ENCODE measurements at regions not wholly inside any gene's neighbourhood (a gene's known extent, or its start where the extent isn't known, plus 50 kb on each side); places are given as distances from the start of the nearest gene placed in this dataset.

DNA sequence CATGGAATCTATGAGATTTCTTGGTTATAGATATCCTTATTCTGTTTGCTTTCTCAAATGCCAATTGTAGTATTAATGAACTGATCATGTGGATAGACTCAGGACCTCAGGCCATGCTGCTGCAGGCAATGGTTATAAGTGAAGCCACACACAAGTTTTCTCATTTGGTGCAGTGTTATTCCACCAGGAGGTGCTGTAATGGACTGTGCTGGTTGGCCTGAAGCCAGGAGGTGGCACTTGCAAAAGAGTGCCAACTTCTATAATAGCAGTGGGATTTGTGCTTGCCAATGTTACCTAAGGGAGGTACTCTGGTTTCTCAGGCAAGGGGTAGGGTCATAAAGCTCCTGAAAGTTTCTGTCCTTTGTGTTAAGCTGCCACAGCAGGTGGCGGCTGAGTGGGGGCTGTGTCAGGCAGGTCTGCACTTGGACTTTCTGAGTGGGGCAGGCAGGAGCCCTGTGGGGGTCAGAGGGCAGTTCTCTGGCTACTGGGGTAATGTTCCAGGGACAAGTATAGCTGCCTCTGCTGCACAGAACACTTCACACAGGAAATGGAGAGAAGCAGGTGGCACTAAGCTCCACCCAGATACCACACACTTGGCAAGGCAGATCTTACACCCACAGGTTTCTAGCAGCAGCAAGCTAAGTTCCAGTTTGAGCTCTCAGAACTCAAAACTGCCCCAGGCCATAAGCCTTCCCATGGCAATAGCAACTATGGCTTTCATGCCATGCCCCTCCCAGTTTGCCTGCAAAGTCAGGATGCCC is 352.6 kb upstream of the CWC22 start:
- Mint-ChIP-seq H3K36me3 (no peaks in the 10 kb centered on the region), H3K9me3 (peaks cover 0 to 7% of the 10 kb centered on the region in 2 donors), H3K27ac (peak overlapping the region; percentile 64 to 80), H3K4me3 (peak overlapping the region; percentile 66), H3K27me3 (ENCODE audit: low read depth in 2 of 2) (no peaks in the 10 kb centered on the region), H3K4me1 (peaks cover 16 to 20% of the 10 kb centered on the region in 2 donors)
- no peaks in the 10 kb centered on the region for H3K9me3 ChIP-seq (ENCODE audit: control insufficient read depth, insufficient read depth, low read length)
- ATAC-seq (peak; percentile 77 to 93 (median 88)), DNase-seq (peak; percentile 17 to 60)
- no peak overlapping the region for H3K4me3 ChIP-seq (ENCODE audit: low read length)
- no peaks in the 10 kb centered on the region for H3K36me3 ChIP-seq (ENCODE audit: control insufficient read depth, insufficient read depth, low read length)
- H3K27ac ChIP-seq (ENCODE audit: low read length), result peak overlapping the region; percentile 19
- no peaks in the 10 kb centered on the region for H3K27me3 ChIP-seq (ENCODE audit: control insufficient read depth, insufficient read depth, low read length)
- peaks cover 22% of the 10 kb centered on the region for H3K4me1 ChIP-seq (ENCODE audit: control insufficient read depth, insufficient read depth, low read length)
- TF ChIP-seq, protein P1, sequence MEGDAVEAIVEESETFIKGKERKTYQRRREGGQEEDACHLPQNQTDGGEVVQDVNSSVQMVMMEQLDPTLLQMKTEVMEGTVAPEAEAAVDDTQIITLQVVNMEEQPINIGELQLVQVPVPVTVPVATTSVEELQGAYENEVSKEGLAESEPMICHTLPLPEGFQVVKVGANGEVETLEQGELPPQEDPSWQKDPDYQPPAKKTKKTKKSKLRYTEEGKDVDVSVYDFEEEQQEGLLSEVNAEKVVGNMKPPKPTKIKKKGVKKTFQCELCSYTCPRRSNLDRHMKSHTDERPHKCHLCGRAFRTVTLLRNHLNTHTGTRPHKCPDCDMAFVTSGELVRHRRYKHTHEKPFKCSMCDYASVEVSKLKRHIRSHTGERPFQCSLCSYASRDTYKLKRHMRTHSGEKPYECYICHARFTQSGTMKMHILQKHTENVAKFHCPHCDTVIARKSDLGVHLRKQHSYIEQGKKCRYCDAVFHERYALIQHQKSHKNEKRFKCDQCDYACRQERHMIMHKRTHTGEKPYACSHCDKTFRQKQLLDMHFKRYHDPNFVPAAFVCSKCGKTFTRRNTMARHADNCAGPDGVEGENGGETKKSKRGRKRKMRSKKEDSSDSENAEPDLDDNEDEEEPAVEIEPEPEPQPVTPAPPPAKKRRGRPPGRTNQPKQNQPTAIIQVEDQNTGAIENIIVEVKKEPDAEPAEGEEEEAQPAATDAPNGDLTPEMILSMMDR (IDR thresholded peaks at IDR 0.05), result no peak
- intact Hi-C loops (cut with micrococcal nuclease), result no loop called here
- WGBS (ENCODE audit: insufficient coverage), result 67% methylated on average over 1 of the region's 1 CpG

DNA sequence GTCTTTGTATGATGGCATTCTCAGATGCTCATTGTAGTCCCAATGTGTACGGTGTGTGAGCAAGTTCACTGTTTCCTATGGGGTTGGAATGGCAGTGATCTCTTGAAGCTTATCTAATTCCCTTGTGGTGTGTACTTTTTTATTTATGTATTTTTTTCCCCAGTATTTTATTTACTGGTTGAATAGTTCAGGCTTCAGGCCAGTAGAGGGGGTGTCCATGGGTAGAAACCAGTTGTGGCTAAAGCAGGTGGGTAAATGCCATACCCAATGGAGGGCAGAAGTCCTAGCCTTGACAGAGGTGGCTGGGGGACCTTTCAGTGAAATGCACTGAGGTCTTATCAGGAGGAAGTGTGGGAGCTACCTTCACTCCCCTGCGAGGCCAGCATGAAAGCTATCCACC is 351.4 kb upstream of the CWC22 start:
- 82% methylated on average over 2 of the region's 2 CpGs for WGBS (ENCODE audit: insufficient coverage)
- no peaks in the 10 kb centered on the region for H3K36me3 Mint-ChIP-seq
- Histone ChIP-seq H3K27ac (ENCODE audit: low read length) (no peak overlapping the region), H3K4me3 (ENCODE audit: low read length) (no peak overlapping the region), H3K36me3 (ENCODE audit: control insufficient read depth, insufficient read depth, low read length) (no peaks in the 10 kb centered on the region), H3K9me3 (ENCODE audit: control insufficient read depth, insufficient read depth, low read length) (no peaks in the 10 kb centered on the region), H3K27me3 (ENCODE audit: control insufficient read depth, insufficient read depth, low read length) (no peaks in the 10 kb centered on the region), H3K4me1 (ENCODE audit: control insufficient read depth, insufficient read depth, low read length) (peaks cover 22% of the 10 kb centered on the region)
- intact Hi-C loops (cut with micrococcal nuclease), result no loop called here
- no peak for DNase-seq
- peaks cover 16 to 20% of the 10 kb centered on the region in 2 donors for H3K4me1 Mint-ChIP-seq
- ATAC-seq, result no peak
- H3K4me3 Mint-ChIP-seq, result no peak overlapping the region
- peaks cover 0 to 7% of the 10 kb centered on the region in 2 donors for H3K9me3 Mint-ChIP-seq
- H3K27ac Mint-ChIP-seq, result no peak overlapping the region
- no peaks in the 10 kb centered on the region for H3K27me3 Mint-ChIP-seq (ENCODE audit: low read depth in 2 of 2)
- TF ChIP-seq, protein P1 (IDR thresholded peaks at IDR 0.05), result no peak

DNA sequence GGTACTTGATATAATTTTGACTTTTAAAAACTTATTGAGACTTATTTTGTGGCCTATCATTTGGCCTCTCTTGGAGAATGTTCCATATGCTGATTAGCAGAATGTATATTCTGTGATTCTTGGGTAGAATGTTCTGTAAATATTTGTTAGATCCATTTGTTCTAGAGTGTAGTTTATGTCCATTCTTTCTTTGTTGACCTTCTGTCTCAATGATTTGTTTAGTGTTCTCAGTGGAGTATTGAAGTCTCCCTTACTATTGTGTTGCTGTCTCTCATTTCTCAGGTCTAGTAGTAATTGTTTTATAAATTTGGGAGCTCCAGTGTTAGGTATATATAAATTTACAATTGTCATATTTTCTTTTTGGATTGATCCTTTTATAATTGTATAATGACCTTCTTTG is 349.6 kb upstream of the CWC22 start:
- Mint-ChIP-seq H3K9me3 (peaks cover 0 to 7% of the 10 kb centered on the region in 2 donors), H3K4me1 (peaks cover 16 to 20% of the 10 kb centered on the region in 2 donors), H3K4me3 (no peak overlapping the region), H3K36me3 (no peaks in the 10 kb centered on the region), H3K27me3 (ENCODE audit: low read depth in 2 of 2) (no peaks in the 10 kb centered on the region), H3K27ac (no peak overlapping the region)
- DNase-seq, result no peak
- Histone ChIP-seq H3K27ac (ENCODE audit: low read length) (no peak overlapping the region), H3K36me3 (ENCODE audit: control insufficient read depth, insufficient read depth, low read length) (no peaks in the 10 kb centered on the region), H3K9me3 (ENCODE audit: control insufficient read depth, insufficient read depth, low read length) (no peaks in the 10 kb centered on the region), H3K4me1 (ENCODE audit: control insufficient read depth, insufficient read depth, low read length) (peaks cover 22% of the 10 kb centered on the region), H3K27me3 (ENCODE audit: control insufficient read depth, insufficient read depth, low read length) (no peaks in the 10 kb centered on the region), H3K4me3 (ENCODE audit: low read length) (no peak overlapping the region)
- no peak for ATAC-seq
- TF ChIP-seq, protein P1 (IDR thresholded peaks at IDR 0.05), result no peak
- intact Hi-C loops (cut with micrococcal nuclease), result no loop called here

DNA sequence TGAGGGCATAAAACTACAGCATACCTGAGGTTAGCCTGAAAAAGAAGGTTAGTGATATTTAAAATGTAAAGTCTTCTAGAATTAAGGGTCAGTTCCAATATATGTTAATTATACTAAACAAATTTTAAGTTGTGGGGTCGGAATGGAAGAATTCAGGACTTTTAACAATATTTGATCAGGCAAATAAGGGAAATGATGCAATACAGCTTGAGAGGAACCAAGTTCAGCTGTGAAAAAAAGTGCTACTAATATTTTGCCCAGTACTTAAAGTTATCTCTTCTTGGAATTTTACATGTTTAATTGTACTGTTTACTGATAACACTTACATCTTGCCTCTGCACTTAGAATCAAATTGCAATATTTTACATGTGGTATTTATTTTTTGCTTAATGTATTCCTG is 345.5 kb upstream of the CWC22 start:
- Histone ChIP-seq H3K9me3 (ENCODE audit: control insufficient read depth, insufficient read depth, low read length) (no peaks in the 10 kb centered on the region), H3K27me3 (ENCODE audit: control insufficient read depth, insufficient read depth, low read length) (no peaks in the 10 kb centered on the region), H3K4me3 (ENCODE audit: low read length) (no peak overlapping the region), H3K36me3 (ENCODE audit: control insufficient read depth, insufficient read depth, low read length) (no peaks in the 10 kb centered on the region), H3K27ac (ENCODE audit: low read length) (no peak overlapping the region), H3K4me1 (ENCODE audit: control insufficient read depth, insufficient read depth, low read length) (no peaks in the 10 kb centered on the region)
- no peaks in the 10 kb centered on the region for H3K4me1 Mint-ChIP-seq
- TF ChIP-seq, protein P1 (IDR thresholded peaks at IDR 0.05), result no peak
- WGBS (ENCODE audit: insufficient coverage), result 80% methylated on average over 1 of the region's 1 CpG
- H3K36me3 Mint-ChIP-seq, result no peaks in the 10 kb centered on the region
- peaks cover 2 to 8% of the 10 kb centered on the region in 2 donors for H3K9me3 Mint-ChIP-seq
- ATAC-seq, result no peak
- intact Hi-C loops (cut with micrococcal nuclease), result no loop called here
- DNase-seq, result no peak
- H3K27ac Mint-ChIP-seq, result no peak overlapping the region
- no peaks in the 10 kb centered on the region for H3K27me3 Mint-ChIP-seq (ENCODE audit: low read depth in 2 of 2)
- no peak overlapping the region for H3K4me3 Mint-ChIP-seq

Measured in natural killer cell (primary cell).